ENCODE measurements at regions not wholly inside any gene's neighbourhood (a gene's known extent, or its start where the extent isn't known, plus 50 kb on each side); places are given as distances from the start of the nearest gene placed in this dataset.

GRCh38 chr18:10055125-10055750 lies 141.4 kb downstream of the VAPA start:
- TF ChIP-seq POLR2AphosphoS5 (IDR thresholded peaks at IDR 0.05), result no peak
- no peak for TF ChIP-seq CTCF (IDR thresholded peaks at IDR 0.05; ENCODE audit: poor library complexity, severe bottlenecking)
- no peak for TF ChIP-seq REST (IDR thresholded peaks at IDR 0.05; ENCODE audit: borderline replicate concordance)
- no peak for TF ChIP-seq EZH2 (IDR thresholded peaks at IDR 0.05; ENCODE audit: borderline replicate concordance, insufficient read depth, low read length, poor library complexity, severe bottlenecking)
